Colonic mucosa (tissue), 4 donors: ENCODE measurements at regions not wholly inside any gene's neighbourhood (a gene's known extent, or its start where the extent isn't known, plus 50 kb on each side); places are given as distances from the start of the nearest gene placed in this dataset.

Experiments used
- DNase-seq: peaks from one replicate; pipeline ENCODE4 v3.0.0-alpha.2; 2020
- H3K27ac ChIP-seq: fragments of 200-600 bp; one replicate; pipeline ENCODE4 v1.8.0; 2021
- H3K27me3 ChIP-seq: fragments of 200-600 bp; one replicate; pipeline ENCODE4 v1.8.0; 2021
- H3K36me3 ChIP-seq: fragments of 200-600 bp; one replicate; pipeline ENCODE4 v1.8.0; 2021
- H3K4me1 ChIP-seq: fragments of 200-600 bp; one replicate; pipeline ENCODE4 v1.8.0; 2021; ENCODE audit warnings: mild to moderate bottlenecking
- H3K4me3 ChIP-seq: fragments of 200-600 bp; one replicate; pipeline ENCODE4 v1.8.0; 2021
- H3K9ac ChIP-seq, 2 donors: one replicate each; pipeline ENCODE4 v1.7.0; 2013; ENCODE audit warnings: control low read depth in 2 of 2, low read depth in 2 of 2, low read length in 2 of 2
- H3K9me3 ChIP-seq: fragments of 200-600 bp; one replicate; pipeline ENCODE4 v1.8.0; 2021
- intact Hi-C: fragments of 100-400 bp; cut with DNase I; formaldehyde crosslinking; loops from one replicate; pipeline ENCODE4 v1.14.1; 2022
- TF ChIP-seq, protein P1 (sequence below): fragments of 200-600 bp; IDR thresholded peaks from one replicate; pipeline ENCODE4 v1.8.0; 2022; ENCODE audit warnings: antibody characterized with exemption, mild to moderate bottlenecking
- donor health status: healthy.
- donor health status: DM: no; HTN: no; CAD: no.
- donor health status: DM: no; HTN: no; CAD: no.

- DNase-seq: no peak
These were observed 1166.5 kb upstream of the CDH18 start for GRCh38 chr5:21154526-21154925.

GRCh38 chr5:21152611-21153010, 1164.6 kb upstream of the CDH18 start:
- no peak for DNase-seq
- Histone ChIP-seq H3K27me3 (no peaks in the 10 kb centered on the region), H3K4me1 (no peaks in the 10 kb centered on the region), H3K27ac (no peak overlapping the region), H3K36me3 (no peaks in the 10 kb centered on the region), H3K4me3 (no peak overlapping the region), H3K9ac (no peak overlapping the region), H3K9me3 (no peaks in the 10 kb centered on the region)
- TF ChIP-seq, protein P1, sequence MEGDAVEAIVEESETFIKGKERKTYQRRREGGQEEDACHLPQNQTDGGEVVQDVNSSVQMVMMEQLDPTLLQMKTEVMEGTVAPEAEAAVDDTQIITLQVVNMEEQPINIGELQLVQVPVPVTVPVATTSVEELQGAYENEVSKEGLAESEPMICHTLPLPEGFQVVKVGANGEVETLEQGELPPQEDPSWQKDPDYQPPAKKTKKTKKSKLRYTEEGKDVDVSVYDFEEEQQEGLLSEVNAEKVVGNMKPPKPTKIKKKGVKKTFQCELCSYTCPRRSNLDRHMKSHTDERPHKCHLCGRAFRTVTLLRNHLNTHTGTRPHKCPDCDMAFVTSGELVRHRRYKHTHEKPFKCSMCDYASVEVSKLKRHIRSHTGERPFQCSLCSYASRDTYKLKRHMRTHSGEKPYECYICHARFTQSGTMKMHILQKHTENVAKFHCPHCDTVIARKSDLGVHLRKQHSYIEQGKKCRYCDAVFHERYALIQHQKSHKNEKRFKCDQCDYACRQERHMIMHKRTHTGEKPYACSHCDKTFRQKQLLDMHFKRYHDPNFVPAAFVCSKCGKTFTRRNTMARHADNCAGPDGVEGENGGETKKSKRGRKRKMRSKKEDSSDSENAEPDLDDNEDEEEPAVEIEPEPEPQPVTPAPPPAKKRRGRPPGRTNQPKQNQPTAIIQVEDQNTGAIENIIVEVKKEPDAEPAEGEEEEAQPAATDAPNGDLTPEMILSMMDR: no peak
- intact Hi-C loops: no loop called here

More at GRCh38 chr5:21154526-21154925, 1166.5 kb upstream of the CDH18 start:
- H3K9me3 ChIP-seq: no peaks in the 10 kb centered on the region
- no peaks in the 10 kb centered on the region for H3K4me1 ChIP-seq
- intact Hi-C loops: no loop called here
- H3K27ac ChIP-seq: no peak overlapping the region
- H3K36me3 ChIP-seq: no peaks in the 10 kb centered on the region
- TF ChIP-seq, protein P1: no peak
- H3K27me3 ChIP-seq: no peaks in the 10 kb centered on the region
- H3K4me3 ChIP-seq: no peak overlapping the region
- H3K9ac ChIP-seq: no peak overlapping the region

GRCh38 chr5:21145376-21145775, 1157.4 kb upstream of the CDH18 start:
- Histone ChIP-seq H3K27me3 (no peaks in the 10 kb centered on the region), H3K4me1 (no peaks in the 10 kb centered on the region), H3K9me3 (no peaks in the 10 kb centered on the region), H3K9ac (no peak overlapping the region), H3K27ac (no peak overlapping the region), H3K36me3 (no peaks in the 10 kb centered on the region), H3K4me3 (no peak overlapping the region)
- DNase-seq: no peak
- intact Hi-C loops: no loop called here
- TF ChIP-seq, protein P1: no peak

DNA sequence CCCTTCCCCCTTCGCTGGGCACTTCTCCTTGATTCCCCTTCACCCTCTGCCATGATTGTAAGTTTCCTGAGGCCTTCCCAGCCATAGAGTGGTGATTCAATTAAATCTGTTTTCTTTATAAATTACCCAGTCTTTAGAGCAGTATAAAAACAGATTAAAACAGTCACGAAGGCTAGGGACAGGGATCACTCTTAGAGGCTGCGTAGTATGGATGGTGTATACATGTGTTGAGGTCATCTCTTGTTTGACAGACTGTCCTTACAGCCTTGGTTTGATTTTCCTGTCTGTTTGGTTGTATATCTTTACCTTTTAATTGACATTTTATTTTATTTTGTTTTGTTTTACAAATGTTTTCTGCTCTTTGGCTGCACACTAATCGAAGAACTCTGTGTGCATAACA, 1155.7 kb upstream of the CDH18 start:
- Histone ChIP-seq H3K27me3 (no peaks in the 10 kb centered on the region), H3K27ac (no peak overlapping the region), H3K36me3 (no peaks in the 10 kb centered on the region), H3K9me3 (no peaks in the 10 kb centered on the region), H3K9ac (no peak overlapping the region), H3K4me3 (no peak overlapping the region), H3K4me1 (no peaks in the 10 kb centered on the region)
- intact Hi-C loops: no loop called here
- no peak for DNase-seq
- TF ChIP-seq, protein P1: no peak

DNA sequence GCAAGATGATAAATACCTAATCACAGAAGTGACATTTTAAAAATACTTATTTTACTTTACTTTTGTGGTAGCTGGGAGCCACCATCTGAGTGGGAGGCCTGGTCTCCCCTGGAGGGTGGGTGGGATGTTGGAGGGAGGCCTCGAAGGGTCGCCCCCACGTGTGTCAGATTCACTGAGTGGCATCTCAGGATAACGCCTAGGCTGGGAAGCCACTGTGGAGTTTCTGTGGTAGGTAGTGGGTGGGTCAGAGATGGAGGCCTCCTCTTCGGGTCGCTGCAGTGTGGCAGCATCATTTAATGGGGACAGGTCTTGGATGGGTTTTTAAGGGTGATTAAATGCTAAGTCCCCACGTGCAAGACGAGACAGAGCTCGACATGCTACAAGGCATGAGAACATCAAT, 1154.8 kb upstream of the CDH18 start:
- Histone ChIP-seq H3K36me3 (no peaks in the 10 kb centered on the region), H3K4me3 (no peak overlapping the region), H3K9ac (no peak overlapping the region), H3K4me1 (no peaks in the 10 kb centered on the region), H3K9me3 (no peaks in the 10 kb centered on the region), H3K27ac (no peak overlapping the region), H3K27me3 (no peaks in the 10 kb centered on the region)
- intact Hi-C loops: no loop called here
- TF ChIP-seq, protein P1: no peak
- no peak for DNase-seq

DNA sequence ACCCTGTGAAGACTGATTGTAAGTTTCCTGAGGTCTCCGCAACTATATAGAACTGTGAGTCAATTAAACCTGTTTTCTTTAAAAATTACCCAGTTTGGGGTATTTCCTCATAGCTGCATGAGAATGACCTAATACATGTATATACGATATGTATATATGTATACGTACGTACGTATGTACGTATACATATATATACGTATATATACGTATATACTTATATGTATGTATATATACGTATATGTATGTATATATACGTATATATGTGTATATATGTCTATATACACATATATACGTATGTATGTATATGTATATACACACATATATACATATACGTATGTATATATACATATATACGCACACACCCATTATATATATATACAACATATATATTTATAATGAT, 1153.0 kb upstream of the CDH18 start:
- intact Hi-C loops: no loop called here
- no peaks in the 10 kb centered on the region for H3K4me1 ChIP-seq
- no peaks in the 10 kb centered on the region for H3K9me3 ChIP-seq
- no peak overlapping the region for H3K9ac ChIP-seq
- H3K27ac ChIP-seq: no peak overlapping the region
- H3K27me3 ChIP-seq: no peaks in the 10 kb centered on the region
- no peak for DNase-seq
- no peaks in the 10 kb centered on the region for H3K36me3 ChIP-seq
- TF ChIP-seq, protein P1: no peak
- no peak overlapping the region for H3K4me3 ChIP-seq
